GM18505 (cell line): ENCODE measurements at regions not wholly inside any gene's neighbourhood (a gene's known extent, or its start where the extent isn't known, plus 50 kb on each side); places are given as distances from the start of the nearest gene placed in this dataset.

ENCODE experiments used
- ATAC-seq: cut with Tn5 transposase; IDR thresholded peaks from one replicate; pipeline ENCODE4 v1.9.1; 2021; ENCODE audit not compliant: unreplicated experiment
- POLR2A ChIP-seq: IDR thresholded peaks from 4 replicates; pipeline ENCODE4 v1.6.1; 2011; ENCODE audit warnings: borderline replicate concordance; ENCODE audit not compliant: insufficient read depth, insufficient read length; ENCODE audit errors: extremely low read depth

- ATAC-seq, result no peak
- TF ChIP-seq POLR2A, result no peak
Measured at GRCh38 chr6:4350567-4351519, 215.5 kb upstream of the ECI2 start.

GRCh38 chr6:4349931-4350330, 214.6 kb upstream of the ECI2 start:
- ATAC-seq, result no peak
- no peak for TF ChIP-seq POLR2A

GRCh38 chr6:4349323-4349722, 213.9 kb upstream of the ECI2 start:
- TF ChIP-seq POLR2A, result no peak
- ATAC-seq, result no peak

- TF ChIP-seq POLR2A, result no peak
- ATAC-seq, result no peak
Measured at GRCh38 chr6:4348462-4349112, 213.2 kb upstream of the ECI2 start.

GRCh38 chr6:4347877-4348276, 212.5 kb upstream of the ECI2 start:
- no peak for TF ChIP-seq POLR2A
- ATAC-seq, result no peak

GRCh38 chr6:4346659-4347333, 211.4 kb upstream of the ECI2 start:
- ATAC-seq, result no peak

GRCh38 chr6:4345543-4345942, 210.2 kb upstream of the ECI2 start:
- no peak for TF ChIP-seq POLR2A
- no peak for ATAC-seq

More at GRCh38 chr6:4346659-4347333, 211.4 kb upstream of the ECI2 start:
- no peak for TF ChIP-seq POLR2A

- ATAC-seq, result no peak
Measured at GRCh38 chr6:4344317-4344899, 209.0 kb upstream of the ECI2 start.

GRCh38 chr6:4342407-4343137, 207.2 kb upstream of the ECI2 start:
- TF ChIP-seq POLR2A, result no peak
- ATAC-seq, result no peak

More at GRCh38 chr6:4344317-4344899, 209.0 kb upstream of the ECI2 start:
- TF ChIP-seq POLR2A, result no peak

- no peak for ATAC-seq
- TF ChIP-seq POLR2A, result no peak
Measured at GRCh38 chr6:4341078-4341797, 205.9 kb upstream of the ECI2 start.

GRCh38 chr6:4340544-4340943, 205.2 kb upstream of the ECI2 start:
- TF ChIP-seq POLR2A, result no peak
- no peak for ATAC-seq

- ATAC-seq, result no peak
- TF ChIP-seq POLR2A, result no peak
Measured at GRCh38 chr6:4338884-4339283, 203.5 kb upstream of the ECI2 start.

GRCh38 chr6:4336778-4337442, 201.5 kb upstream of the ECI2 start:
- ATAC-seq, result no peak
- no peak for TF ChIP-seq POLR2A
